GM12873 (cell line): ENCODE measurements at regions not wholly inside any gene's neighbourhood (a gene's known extent, or its start where the extent isn't known, plus 50 kb on each side); places are given as distances from the start of the nearest gene placed in this dataset.

Experiments
- CTCF ChIP-seq: IDR thresholded peaks from 2 replicates; pipeline ENCODE4 v1.5.1; 2012; ENCODE audit warnings: low read depth, mild to moderate bottlenecking, moderate library complexity, low read length, control low read depth; ENCODE audit not compliant: insufficient read depth; ENCODE audit errors: missing control alignments

GRCh38 chr11:28938091-28938490 is 829.9 kb downstream of the METTL15 start:
- TF ChIP-seq CTCF = no peak

- no peak for TF ChIP-seq CTCF
Observed at GRCh38 chr11:28932940-28933339, 824.8 kb downstream of the METTL15 start.

GRCh38 chr11:28924004-28924403 is 815.8 kb downstream of the METTL15 start:
- TF ChIP-seq CTCF = no peak

GRCh38 chr11:28922386-28922981 is 814.3 kb downstream of the METTL15 start:
- no peak for TF ChIP-seq CTCF

GRCh38 chr11:28919194-28919593 is 811.0 kb downstream of the METTL15 start:
- no peak for TF ChIP-seq CTCF

- no peak for TF ChIP-seq CTCF
Observed at GRCh38 chr11:28913883-28914282, 805.7 kb downstream of the METTL15 start.

GRCh38 chr11:28911829-28912228 is 803.6 kb downstream of the METTL15 start:
- TF ChIP-seq CTCF = no peak
